Stimulated activated naive CD8-positive, alpha-beta T cell treated with anti-CD3 and anti-CD28 coated beads, Interleukin-15, Interleukin-2, amounts not matched to agents 100 ng/mL and 50 ng/mL, for 24 hours (primary cell): ENCODE measurements at regions not wholly inside any gene's neighbourhood (a gene's known extent, or its start where the extent isn't known, plus 50 kb on each side); places are given as distances from the start of the nearest gene placed in this dataset.
"Not testable (repeated sequence)": the region's sequence is repeated elsewhere in the genome, so short reads cannot be mapped to it uniquely, and the experiment has no call there.

Experiments
- H3K27ac Mint-ChIP-seq: one replicate; pipeline ENCODE4 v1.8.0; 2021; ENCODE audit warnings: mild to moderate bottlenecking, mixed read lengths
- H3K27me3 Mint-ChIP-seq: one replicate; pipeline ENCODE4 v1.8.0; 2021; ENCODE audit warnings: mixed read lengths
- H3K36me3 Mint-ChIP-seq: one replicate; pipeline ENCODE4 v1.8.0; 2021; ENCODE audit warnings: low read depth, mixed read lengths
- H3K4me1 Mint-ChIP-seq: one replicate; pipeline ENCODE4 v1.8.0; 2021; ENCODE audit warnings: low read depth, mixed read lengths
- H3K4me3 Mint-ChIP-seq: one replicate; pipeline ENCODE4 v1.8.0; 2021; ENCODE audit warnings: mild to moderate bottlenecking, mixed read lengths
- H3K9me3 Mint-ChIP-seq: one replicate; pipeline ENCODE4 v1.8.0; 2021; ENCODE audit warnings: mixed read lengths

DNA sequence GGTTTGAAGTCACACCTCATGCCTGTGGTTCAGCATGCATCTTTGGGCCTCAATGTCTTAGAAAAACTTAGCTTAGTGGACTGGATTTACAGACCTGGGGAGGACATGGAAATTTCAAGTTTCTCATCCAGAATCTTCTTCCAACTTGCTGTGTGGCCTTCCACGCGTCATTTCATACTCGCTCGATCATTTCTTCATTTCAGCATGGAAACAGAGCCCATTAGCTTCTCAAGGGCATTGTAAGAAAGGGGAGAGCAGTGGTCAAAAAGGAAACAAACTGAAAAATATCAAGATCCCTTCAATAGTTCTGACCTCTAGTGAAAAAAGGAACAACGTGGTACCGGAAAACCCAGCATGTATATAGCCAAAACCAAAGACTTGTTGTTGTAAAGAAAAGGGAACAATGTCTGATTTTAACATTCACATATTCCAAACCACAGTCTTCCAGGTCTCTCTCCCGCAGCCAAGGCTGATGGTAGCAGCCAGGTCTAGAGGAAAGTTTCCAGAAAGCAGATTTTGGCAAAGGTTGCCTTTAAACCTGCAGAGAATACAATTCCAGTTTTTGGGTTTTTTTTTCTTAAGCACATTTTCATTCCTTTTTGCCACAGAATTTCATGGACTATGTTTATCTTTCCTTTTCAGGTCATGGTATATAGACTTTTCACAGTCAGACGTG, 97.0 kb upstream of the CDC42BPA start:
- no peak overlapping the region for H3K27ac Mint-ChIP-seq
- H3K4me3 Mint-ChIP-seq, result no peak overlapping the region
- H3K27me3 Mint-ChIP-seq, result peaks cover 28% of the 10 kb centered on the region
- H3K36me3 Mint-ChIP-seq, result no peaks in the 10 kb centered on the region
- no peaks in the 10 kb centered on the region for H3K4me1 Mint-ChIP-seq
- no peaks in the 10 kb centered on the region for H3K9me3 Mint-ChIP-seq

DNA sequence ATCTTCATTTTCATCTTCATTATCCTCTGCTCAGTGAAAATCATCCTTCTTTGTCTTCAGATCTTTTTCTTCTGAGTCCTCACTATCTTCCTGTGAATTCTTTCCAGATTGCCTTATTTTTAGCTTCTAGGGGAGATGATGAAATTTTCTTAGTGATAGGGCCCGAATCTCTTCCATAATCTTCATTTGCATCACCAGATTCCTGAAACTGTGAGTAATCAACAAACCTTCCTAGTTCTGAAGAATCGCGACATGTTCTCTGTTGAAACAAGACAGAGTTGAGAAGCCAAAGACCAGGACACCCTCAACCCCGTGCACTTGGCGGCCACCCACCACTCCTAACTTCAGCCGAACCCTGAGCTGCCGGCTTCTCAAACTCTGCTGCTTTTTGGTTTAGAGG, 92.8 kb upstream of the CDC42BPA start:
- Mint-ChIP-seq H3K36me3 (no peaks in the 10 kb centered on the region), H3K9me3 (no peaks in the 10 kb centered on the region), H3K27me3 (peaks cover 28% of the 10 kb centered on the region), H3K4me1 (no peaks in the 10 kb centered on the region), H3K27ac (no peak overlapping the region), H3K4me3 (no peak overlapping the region)

DNA sequence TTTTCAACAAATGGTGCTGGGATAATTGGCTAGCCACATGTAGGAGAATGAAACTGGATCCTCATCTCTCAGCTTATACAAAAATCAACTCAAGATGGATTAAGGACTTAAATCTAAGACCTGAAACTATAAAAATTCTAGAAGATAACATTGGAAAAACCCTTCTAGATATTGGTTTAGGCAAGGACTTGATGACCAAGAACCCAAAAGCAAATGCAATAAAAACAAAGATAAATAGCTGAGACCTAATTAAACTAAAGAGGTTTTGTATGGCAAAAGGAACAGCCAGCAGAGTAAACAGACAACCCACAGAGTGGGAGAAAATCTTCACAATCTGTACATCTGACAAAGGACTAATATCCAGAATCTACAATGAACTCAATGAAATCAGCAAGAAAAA, 88.0 kb upstream of the CDC42BPA start:
- H3K4me1 Mint-ChIP-seq, result not testable (repeated sequence)

DNA sequence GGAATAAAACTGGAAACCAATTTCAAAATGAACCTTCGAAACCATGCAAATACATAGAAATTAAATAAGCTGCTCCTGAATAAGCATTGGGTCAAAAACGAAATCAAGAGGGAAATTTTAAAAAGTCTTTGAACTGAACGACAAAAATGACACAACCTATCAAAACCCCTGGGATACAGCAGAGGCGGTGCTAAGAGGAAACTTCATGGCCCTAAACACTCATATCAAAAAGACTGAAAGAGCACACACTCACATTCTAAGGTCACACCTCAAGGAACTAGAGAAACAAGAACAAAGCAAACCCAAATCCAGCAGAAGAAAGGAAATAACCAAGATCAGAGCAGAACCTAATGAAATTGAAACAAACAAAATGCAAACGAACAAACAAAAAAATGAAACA, 85.2 kb upstream of the CDC42BPA start:
- H3K27me3 Mint-ChIP-seq, result peaks cover 35% of the 10 kb centered on the region
- H3K27ac Mint-ChIP-seq, result no peak overlapping the region
- peaks cover 4% of the 10 kb centered on the region for H3K9me3 Mint-ChIP-seq
- no peak overlapping the region for H3K4me3 Mint-ChIP-seq
- no peaks in the 10 kb centered on the region for H3K36me3 Mint-ChIP-seq
- H3K4me1 Mint-ChIP-seq, result no peaks in the 10 kb centered on the region

More for the DNA sequence above, 88.0 kb upstream of the CDC42BPA start:
- H3K4me3 Mint-ChIP-seq, H3K36me3 Mint-ChIP-seq, H3K9me3 Mint-ChIP-seq, H3K27ac Mint-ChIP-seq: not testable (repeated sequence)
- H3K27me3 Mint-ChIP-seq, result peaks cover 40% of the 10 kb centered on the region

DNA sequence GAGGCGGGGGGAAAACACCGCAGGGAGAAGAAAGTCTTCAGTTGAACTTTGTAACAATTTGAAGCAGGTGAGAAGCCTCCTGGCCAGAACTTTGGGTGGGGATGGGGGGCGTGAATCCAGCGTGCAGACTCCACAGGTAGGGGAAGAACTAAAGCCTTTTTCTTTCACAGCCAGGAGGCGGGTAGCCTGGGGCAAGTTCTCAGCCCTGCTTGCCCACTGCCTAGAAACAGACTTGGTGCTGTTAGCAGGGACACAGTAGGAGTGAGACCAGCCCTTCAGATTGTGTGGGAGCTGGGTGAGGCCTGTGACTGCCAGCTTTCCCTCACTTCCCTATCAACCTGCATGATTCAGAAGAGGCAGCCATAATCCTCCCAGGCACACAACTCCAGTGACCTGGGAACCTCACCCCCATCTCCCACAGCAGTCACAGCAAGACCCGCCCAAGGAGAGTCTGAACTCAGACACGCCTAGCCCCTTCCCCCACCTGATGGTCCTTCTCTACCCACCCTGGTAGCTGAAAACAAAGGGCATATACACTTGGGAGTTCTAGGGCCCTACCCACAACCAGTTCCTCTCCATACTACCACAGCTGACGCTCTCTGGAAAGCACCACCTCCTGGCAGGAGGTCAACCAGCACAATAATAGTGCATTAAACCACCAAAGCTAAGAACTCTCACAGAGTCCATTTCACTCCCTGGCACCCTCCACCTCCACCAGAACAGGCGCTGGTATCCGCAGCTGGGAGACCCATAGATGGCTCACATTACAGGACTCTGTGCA, 83.5 kb upstream of the CDC42BPA start:
- no peaks in the 10 kb centered on the region for H3K4me1 Mint-ChIP-seq

DNA sequence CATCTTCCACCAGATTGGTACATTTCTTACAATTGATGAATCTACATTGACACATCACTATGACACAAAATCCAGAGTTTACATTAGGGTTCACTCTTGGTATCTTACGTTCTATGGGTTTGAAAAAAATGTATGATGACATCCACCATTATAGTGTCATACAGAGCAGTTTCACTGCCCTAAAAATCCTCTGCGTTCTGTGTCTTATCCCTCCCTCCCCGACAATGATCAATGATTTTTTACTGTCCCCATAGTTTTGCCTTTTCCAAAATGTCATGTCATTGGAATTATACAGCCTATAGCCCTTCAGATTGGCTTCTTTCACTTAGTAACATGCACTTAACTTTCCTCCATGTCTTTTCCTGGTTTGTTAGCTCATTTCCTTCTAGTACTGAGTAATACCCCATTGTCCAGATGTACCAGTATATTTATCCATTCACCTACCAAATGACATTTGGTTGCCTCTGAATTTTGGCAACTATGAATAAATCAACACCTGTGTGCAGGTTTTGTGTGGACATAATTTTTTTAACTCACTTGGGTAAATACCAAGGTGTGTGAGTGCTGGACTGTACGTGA, 80.9 kb upstream of the CDC42BPA start:
- Mint-ChIP-seq H3K36me3 (no peaks in the 10 kb centered on the region), H3K27me3 (peaks cover 25% of the 10 kb centered on the region), H3K27ac (no peak overlapping the region), H3K9me3 (peaks cover 4% of the 10 kb centered on the region), H3K4me3 (no peak overlapping the region), H3K4me1 (no peaks in the 10 kb centered on the region)

More for the DNA sequence above, 83.5 kb upstream of the CDC42BPA start:
- Mint-ChIP-seq H3K36me3 (no peaks in the 10 kb centered on the region), H3K27me3 (peaks cover 38% of the 10 kb centered on the region), H3K4me3 (no peak overlapping the region), H3K27ac (no peak overlapping the region), H3K9me3 (peaks cover 4% of the 10 kb centered on the region)

DNA sequence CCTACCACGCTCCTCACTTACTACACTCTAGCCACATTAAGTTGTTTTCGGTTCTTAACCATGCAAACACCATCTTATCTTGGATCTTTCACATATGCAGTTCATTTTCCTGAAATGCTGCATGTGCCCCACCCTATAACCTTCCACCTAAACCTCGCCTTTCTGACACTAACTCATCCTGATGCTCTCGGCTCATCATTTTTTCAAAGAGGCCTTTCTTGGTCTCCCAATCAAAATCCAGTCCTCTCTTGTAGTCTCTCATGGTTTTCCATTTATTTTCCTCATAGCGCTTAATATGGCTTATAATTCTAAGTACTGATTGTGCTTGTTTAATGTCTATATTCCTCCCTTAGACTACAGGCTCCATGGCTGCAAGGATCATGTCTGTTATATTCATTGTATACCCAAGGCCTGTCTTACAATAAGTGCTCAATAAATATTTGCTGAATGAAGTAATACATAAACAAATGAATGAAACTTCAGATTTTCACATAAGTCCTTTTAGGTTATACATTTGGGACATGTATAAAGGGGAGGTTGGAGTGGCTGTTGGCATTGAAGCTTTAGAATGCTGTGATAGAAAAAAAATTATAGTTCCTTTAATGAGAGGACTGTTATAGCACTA, 79.2 kb upstream of the CDC42BPA start:
- H3K27ac Mint-ChIP-seq, result no peak overlapping the region
- H3K27me3 Mint-ChIP-seq, result peaks cover 21% of the 10 kb centered on the region
- no peak overlapping the region for H3K4me3 Mint-ChIP-seq
- no peaks in the 10 kb centered on the region for H3K9me3 Mint-ChIP-seq
- H3K4me1 Mint-ChIP-seq, result no peaks in the 10 kb centered on the region
- no peaks in the 10 kb centered on the region for H3K36me3 Mint-ChIP-seq

DNA sequence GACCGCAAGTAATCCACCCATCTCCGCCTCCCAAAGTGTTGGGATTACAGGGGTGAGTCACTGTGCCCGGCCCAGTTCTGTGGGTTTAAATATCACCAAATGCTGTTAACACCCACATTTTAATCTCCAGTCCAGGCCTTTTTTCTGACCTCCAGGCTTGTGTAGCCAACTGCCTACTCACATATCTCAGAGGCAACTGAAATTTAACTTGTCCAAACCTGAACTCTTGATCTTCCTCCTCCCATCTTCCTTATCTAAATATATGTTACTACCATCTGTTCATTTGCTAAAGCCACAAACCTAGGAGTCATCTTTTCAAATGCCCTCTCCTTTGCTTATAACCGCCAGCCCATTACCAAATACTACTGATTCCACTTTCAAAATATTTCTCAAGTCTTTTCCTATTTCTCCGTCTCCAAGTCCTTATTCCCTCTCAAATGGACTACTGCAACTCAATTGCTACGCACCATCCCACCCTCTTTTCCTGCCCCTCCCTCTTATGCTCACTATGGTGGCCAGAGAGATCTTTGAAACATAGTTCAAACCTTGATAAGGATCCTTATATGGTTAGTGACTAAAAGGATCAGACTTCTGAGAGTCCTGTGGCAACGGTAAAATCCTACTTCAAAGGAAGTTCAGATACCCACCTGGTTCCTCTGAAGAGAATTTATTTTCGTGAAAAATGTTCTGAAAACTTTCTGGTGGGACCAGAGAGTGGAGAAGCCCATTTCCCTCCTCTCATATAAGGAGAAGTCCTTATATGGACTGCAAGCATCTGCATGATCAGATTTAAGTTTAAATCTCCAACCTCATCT, 78.5 kb upstream of the CDC42BPA start:
- Mint-ChIP-seq H3K4me1 (no peaks in the 10 kb centered on the region), H3K27ac (no peak overlapping the region), H3K27me3 (peaks cover 18% of the 10 kb centered on the region), H3K4me3 (no peak overlapping the region), H3K36me3 (no peaks in the 10 kb centered on the region), H3K9me3 (no peaks in the 10 kb centered on the region)

DNA sequence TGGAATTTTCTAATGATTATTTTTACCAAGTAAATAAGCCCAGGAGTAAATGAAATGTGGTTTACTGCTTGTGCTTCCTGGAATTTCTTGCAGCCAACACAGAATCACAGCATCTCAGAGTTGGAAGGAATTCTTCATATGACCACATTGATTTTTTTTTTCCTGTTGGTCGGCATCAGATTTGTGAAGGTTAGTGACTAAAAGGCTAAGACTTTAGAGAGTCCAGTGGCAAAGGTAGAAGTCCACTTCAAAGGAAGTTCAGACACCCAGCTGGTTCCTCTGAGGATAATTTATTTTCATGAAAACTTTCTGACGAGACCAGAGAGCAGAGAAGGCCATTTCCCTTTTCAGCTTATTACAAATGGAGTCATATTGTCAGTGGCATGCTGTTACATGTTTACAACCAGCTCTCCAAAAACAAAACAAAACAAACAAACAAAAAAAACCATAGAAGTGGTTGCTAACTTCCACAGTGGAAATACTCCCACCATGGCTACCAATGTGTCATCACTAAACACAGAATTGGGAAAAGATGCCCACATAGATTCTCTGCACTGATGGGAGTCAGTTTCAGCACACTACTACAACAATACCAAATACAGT, 77.2 kb upstream of the CDC42BPA start:
- Mint-ChIP-seq H3K9me3 (no peaks in the 10 kb centered on the region), H3K27me3 (peaks cover 9% of the 10 kb centered on the region), H3K36me3 (no peaks in the 10 kb centered on the region), H3K27ac (no peak overlapping the region), H3K4me1 (no peaks in the 10 kb centered on the region), H3K4me3 (no peak overlapping the region)

DNA sequence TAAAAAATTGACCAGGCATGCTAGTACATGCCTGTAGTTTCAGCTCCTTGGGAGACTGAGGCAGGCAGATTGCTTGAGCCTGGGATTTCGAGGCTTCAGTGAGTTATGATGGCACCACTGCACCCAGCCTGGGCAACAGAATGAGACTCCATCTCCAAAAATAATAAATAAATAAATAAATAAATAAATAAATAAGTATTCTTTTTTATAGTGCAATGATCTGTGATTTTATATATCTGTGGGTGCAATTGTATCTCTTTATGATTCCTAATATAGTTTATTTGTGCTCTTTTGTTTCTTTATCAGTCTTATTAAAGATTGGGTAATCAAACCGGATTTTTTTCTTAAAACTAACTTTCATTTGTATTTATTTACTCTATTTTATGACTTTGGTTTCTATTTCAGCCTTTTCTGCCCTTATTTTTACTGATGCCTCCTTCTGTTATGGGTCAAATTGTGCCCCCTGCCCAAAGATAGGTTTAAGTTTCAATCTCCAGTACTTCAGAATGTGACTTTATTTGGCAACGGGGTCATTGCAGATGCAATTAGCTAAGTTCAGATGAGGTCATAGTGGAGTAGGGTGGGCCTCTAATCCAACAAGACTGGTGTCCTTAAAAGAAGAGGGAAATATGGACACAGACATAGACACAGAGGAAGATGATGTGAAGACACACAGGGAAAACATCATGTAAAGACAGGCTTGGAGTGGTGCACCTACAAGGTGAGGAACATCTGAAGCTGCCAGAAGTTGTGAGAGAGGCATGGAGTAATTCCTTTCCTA, 74.9 kb upstream of the CDC42BPA start:
- H3K9me3 Mint-ChIP-seq, result no peaks in the 10 kb centered on the region
- no peak overlapping the region for H3K27ac Mint-ChIP-seq
- no peak overlapping the region for H3K4me3 Mint-ChIP-seq
- H3K27me3 Mint-ChIP-seq, result peaks cover 9% of the 10 kb centered on the region
- no peaks in the 10 kb centered on the region for H3K4me1 Mint-ChIP-seq
- H3K36me3 Mint-ChIP-seq, result no peaks in the 10 kb centered on the region

DNA sequence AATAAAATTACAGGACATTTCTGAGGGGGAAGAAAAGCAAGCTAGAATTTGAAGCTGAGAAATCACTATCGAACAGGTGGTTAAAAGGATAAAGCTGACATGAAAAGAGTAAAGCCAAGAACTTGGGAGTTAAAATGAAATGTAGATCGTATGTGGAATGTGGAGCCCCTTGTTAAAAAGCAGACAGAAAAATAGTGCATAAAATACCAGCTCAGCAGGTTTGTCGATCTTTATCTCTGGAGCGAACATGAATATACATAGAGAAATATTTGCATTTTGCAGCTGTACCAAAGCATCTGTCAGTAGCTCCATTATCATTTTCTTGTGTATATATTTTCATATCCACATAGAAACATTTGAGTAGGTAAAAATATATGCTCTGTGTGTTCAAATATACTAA, 73.6 kb upstream of the CDC42BPA start:
- no peak overlapping the region for H3K27ac Mint-ChIP-seq
- H3K9me3 Mint-ChIP-seq, result no peaks in the 10 kb centered on the region
- H3K36me3 Mint-ChIP-seq, result no peaks in the 10 kb centered on the region
- H3K4me1 Mint-ChIP-seq, result no peaks in the 10 kb centered on the region
- H3K4me3 Mint-ChIP-seq, result no peak overlapping the region
- peaks cover 4% of the 10 kb centered on the region for H3K27me3 Mint-ChIP-seq

DNA sequence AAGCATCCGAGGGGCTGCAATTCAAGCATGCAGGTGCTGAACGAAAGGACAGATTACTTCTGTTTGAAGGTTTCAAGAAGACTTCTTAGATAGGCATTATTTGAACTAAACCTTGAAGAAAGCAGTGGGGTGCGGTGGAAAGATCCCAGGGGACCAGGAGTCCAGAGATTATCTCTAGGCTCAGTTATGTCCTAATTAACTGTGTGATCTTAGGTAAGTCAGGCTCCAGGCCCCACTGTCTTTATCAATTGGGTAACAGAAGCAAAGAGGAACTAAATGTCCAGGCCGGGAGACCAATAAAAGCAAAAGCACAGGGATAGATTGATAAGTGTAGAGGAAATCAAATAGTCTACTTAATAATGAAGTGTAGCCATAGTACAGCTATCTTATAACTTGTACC, 72.9 kb upstream of the CDC42BPA start:
- no peak overlapping the region for H3K27ac Mint-ChIP-seq
- peaks cover 4% of the 10 kb centered on the region for H3K27me3 Mint-ChIP-seq
- no peaks in the 10 kb centered on the region for H3K9me3 Mint-ChIP-seq
- no peaks in the 10 kb centered on the region for H3K4me1 Mint-ChIP-seq
- no peaks in the 10 kb centered on the region for H3K36me3 Mint-ChIP-seq
- H3K4me3 Mint-ChIP-seq, result no peak overlapping the region

DNA sequence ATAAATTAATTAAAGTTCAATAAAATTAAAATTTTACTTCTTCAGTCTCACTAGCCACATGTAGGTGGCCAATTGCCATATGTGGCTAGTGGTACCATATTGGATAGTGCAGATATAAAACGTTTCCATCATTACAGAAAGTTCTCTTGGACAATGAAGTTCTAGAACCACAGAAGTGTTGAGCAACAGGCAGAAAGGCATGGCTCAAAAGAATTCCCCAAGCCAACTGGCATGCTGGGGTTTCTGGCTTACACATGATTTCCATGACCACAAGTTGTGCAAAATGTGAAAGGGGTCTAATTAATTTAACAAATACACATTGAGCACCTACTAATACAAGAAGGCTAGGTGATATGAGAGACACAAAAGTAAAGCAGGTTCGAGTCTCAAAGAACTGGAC, 72.2 kb upstream of the CDC42BPA start:
- no peak overlapping the region for H3K4me3 Mint-ChIP-seq
- no peaks in the 10 kb centered on the region for H3K9me3 Mint-ChIP-seq
- H3K27ac Mint-ChIP-seq, result no peak overlapping the region
- no peaks in the 10 kb centered on the region for H3K36me3 Mint-ChIP-seq
- no peaks in the 10 kb centered on the region for H3K4me1 Mint-ChIP-seq
- peaks cover 4% of the 10 kb centered on the region for H3K27me3 Mint-ChIP-seq
